DMS153 (cell line): ENCODE measurements at regions not wholly inside any gene's neighbourhood (a gene's known extent, or its start where the extent isn't known, plus 50 kb on each side); places are given as distances from the start of the nearest gene placed in this dataset.

Experiments used
- DNase-seq: peaks from one replicate; lab custom pipeline; 2025; lab: John Stamatoyannopoulos, UW

GRCh38 chr5:133829786-133830185 lies 138.6 kb downstream of the C5orf15 start:
- DNase-seq: no peak

GRCh38 chr5:133828722-133829121 lies 139.7 kb downstream of the C5orf15 start:
- no peak for DNase-seq

- DNase-seq: no peak
Observed at GRCh38 chr5:133827830-133828229, 140.6 kb downstream of the C5orf15 start.

- DNase-seq: peak; percentile 83
Observed at GRCh38 chr5:133827011-133827410, 141.4 kb downstream of the C5orf15 start.

- DNase-seq: no peak
Observed at GRCh38 chr5:133825631-133826289, 142.7 kb downstream of the C5orf15 start.

GRCh38 chr5:133824661-133825254 lies 143.7 kb downstream of the C5orf15 start:
- no peak for DNase-seq

- no peak for DNase-seq
Observed at GRCh38 chr5:133821889-133822288, 146.5 kb downstream of the C5orf15 start.

GRCh38 chr5:133821311-133821741 lies 147.1 kb downstream of the C5orf15 start:
- DNase-seq: no peak

GRCh38 chr5:133820507-133820906 lies 147.9 kb downstream of the C5orf15 start:
- DNase-seq: no peak

GRCh38 chr5:133819977-133820471 lies 148.4 kb downstream of the C5orf15 start:
- no peak for DNase-seq

- DNase-seq: no peak
Observed at GRCh38 chr5:133818869-133819600, 149.4 kb downstream of the C5orf15 start.

- no peak for DNase-seq
Observed at GRCh38 chr5:133818031-133818431, 150.4 kb downstream of the C5orf15 start.

- no peak for DNase-seq
Observed at GRCh38 chr5:133817456-133817855, 151.0 kb downstream of the C5orf15 start.

- no peak for DNase-seq
Observed at GRCh38 chr5:133816791-133817190, 151.6 kb downstream of the C5orf15 start.

GRCh38 chr5:133814152-133814551 lies 154.3 kb downstream of the C5orf15 start:
- DNase-seq: no peak

- DNase-seq: no peak
Observed at GRCh38 chr5:133811168-133811567, 157.3 kb downstream of the C5orf15 start.

GRCh38 chr5:133809801-133810200 lies 158.6 kb downstream of the C5orf15 start:
- DNase-seq: no peak

GRCh38 chr5:133807348-133807747 lies 161.1 kb downstream of the C5orf15 start:
- DNase-seq: no peak

- DNase-seq: peak; percentile 15
Observed at GRCh38 chr5:133806847-133807246, 161.6 kb downstream of the C5orf15 start.

- DNase-seq: no peak
Observed at GRCh38 chr5:133801955-133802751, 166.3 kb downstream of the C5orf15 start.

GRCh38 chr5:133801431-133801830 lies 167.0 kb downstream of the C5orf15 start:
- no peak for DNase-seq

- no peak for DNase-seq
Observed at GRCh38 chr5:133799571-133800237, 168.7 kb downstream of the C5orf15 start.
